NCI-H2081 (cell line): ENCODE measurements at regions not wholly inside any gene's neighbourhood (a gene's known extent, or its start where the extent isn't known, plus 50 kb on each side); places are given as distances from the start of the nearest gene placed in this dataset.
A peak's percentile ranks its signal among the peaks of the same experiment; 100 is the strongest.

Source experiments
- DNase-seq, 2 experiments: peaks; one replicate each; lab custom pipeline; 2025; lab: John Stamatoyannopoulos, UW

DNA sequence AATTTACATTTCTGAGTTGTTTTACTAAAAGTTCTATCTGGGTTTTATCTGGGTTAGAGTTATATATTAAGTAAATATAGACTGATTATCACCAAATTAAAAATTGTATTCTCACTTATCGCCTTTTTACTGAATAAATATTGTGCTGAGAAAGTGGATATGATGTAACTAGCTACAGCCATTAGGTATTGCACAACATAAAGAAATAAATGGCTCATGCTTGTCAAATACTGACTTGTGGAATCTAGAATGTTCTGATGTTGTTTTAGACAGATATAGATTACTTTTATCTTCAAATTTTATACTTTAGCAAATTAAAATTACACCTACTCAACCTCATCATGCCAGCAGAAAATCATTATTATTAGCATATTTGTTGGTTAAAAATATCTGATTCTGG lies 1277.1 kb upstream of the MIR17HG start:
- DNase-seq = no peak

GRCh38 chr13:90070837-90071525 lies 1276.5 kb upstream of the MIR17HG start:
- DNase-seq = no peak

DNA sequence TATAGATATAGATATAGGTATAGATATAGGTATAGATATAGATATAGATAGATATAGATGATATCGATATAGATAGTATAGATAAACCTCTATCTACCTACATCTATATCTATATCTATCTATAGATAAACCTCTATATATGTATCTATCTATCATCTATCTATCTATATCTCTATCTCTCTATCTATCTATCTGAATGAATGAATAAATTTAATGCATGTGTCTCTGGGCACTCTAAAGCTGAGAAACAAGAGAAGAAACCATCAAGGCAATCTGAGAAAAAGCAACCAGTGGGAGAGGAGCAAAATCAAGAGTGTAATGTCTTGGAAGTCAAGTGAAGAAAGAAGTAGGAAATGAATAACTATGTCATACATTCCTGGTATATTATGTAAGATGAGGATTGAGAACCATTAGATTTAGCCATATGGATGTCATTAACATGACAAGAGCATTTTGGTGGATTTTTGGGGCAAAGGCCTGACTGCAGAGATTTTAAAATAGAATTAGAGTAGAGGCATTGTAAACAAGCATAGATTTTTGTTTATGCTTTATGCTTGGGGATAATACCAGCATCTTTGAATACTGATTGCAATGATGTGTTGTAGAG lies 1262.7 kb upstream of the MIR17HG start:
- no peak for DNase-seq

DNA sequence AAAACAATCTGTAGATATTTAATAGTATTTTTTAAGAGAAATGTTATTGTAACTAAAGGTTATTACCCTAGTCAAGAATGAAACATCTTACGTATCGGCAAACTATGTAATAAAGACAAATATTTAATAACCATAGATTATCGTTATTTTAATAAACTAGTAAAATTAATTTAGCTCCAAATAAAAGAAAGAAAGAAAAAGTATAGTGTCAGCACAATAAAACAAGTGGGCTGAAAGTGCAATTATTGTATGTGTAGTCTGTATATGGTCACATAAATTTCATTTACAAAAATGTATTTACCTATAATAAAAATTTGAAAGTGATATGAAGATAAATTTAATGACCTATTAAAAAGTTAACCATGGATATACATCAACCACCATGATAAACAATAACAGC lies 1258.4 kb upstream of the MIR17HG start:
- DNase-seq = no peak

- DNase-seq = no peak
Observed at GRCh38 chr13:90091611-90092010, 1255.9 kb upstream of the MIR17HG start.

DNA sequence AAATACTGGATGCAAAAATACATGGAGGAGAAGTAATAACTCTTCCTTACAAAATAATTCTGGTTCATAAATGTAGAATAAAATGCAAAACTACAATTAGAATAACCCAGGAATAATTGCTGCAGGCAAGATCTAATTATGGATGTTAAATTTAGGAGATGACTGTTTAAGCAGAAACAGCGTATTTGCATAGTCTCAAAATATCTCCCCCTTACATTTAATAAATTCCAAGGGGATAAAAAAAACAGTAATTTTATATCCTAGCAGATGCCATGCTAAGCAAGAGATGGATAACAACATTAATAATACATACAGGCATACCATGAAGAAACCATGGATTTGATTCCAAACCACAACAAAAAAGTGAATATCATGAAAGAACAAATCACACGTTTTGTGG lies 1253.1 kb upstream of the MIR17HG start:
- DNase-seq = no peak

GRCh38 chr13:90098577-90098976 lies 1248.9 kb upstream of the MIR17HG start:
- no peak for DNase-seq

DNA sequence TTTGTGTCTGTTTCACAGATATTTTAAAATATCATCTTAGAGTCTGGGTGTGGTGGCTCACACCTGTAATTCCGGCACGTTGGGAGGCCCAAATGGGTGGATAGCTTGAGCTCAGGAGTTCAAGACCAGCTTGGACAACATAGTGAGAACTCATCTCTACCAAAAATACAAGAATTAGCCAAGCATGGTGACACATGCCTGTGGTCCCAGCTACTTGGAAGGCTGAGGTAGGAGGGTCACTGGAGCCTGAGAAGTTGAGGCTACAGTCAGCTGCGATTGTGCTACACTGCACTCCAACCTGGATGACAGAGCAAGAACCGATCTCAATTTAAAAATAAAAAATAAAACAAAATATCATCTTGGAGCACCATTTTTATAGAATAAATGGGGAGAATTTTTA lies 1247.6 kb upstream of the MIR17HG start:
- no peak for DNase-seq

DNA sequence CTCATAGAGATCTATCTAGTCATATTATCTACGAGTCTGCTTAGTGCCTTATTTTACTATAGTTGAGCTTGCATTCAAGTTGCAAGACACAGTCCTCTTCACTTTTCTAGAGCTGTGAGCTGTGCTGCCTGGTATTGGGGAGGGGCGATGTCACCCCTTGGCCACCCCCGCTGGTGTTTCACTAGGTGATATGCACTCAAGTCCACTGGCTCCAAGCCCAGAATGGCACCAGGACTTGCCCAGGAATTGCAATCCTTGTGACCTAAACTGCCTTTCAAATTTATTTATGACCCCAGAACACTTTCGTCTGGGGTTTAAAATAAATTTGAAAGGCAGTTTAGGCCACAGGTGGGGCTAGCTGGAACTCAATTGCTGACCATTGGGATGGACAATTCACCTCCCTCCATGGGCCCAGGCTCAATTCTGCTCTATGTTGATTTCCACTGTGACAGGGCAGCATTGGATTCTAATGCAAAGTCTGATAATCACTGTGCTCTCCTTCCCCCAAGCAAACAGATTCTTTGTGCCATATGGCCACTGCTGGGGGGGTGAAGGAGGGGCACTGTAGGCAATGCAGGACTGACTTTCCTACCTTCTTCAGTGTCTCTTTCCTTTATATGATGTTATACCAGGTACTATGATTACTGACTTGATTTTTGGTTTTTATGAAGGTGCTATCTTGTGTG lies 1244.2 kb upstream of the MIR17HG start:
- DNase-seq = no peak

GRCh38 chr13:90104764-90105163 lies 1242.7 kb upstream of the MIR17HG start:
- DNase-seq = no peak

DNA sequence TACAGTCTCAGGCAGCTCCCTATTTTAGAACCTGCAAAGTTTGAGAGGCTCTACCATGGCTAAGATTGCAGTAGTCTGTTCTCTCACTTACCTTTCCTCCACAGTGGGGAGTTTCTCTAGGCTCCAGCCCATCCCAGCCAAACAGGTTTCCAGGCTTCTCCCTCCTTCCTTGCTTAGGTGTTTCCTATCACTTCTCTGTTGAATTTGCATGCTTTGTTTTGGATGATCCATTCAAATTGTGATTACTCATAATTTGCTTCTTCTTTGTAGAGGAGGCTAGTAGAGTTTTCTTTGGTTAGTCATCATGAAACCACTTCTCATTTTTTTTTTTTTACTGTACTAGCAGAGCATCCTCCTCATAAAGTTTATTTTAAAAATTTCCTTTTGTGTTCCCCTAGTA lies 1242.2 kb upstream of the MIR17HG start:
- DNase-seq = no peak

DNA sequence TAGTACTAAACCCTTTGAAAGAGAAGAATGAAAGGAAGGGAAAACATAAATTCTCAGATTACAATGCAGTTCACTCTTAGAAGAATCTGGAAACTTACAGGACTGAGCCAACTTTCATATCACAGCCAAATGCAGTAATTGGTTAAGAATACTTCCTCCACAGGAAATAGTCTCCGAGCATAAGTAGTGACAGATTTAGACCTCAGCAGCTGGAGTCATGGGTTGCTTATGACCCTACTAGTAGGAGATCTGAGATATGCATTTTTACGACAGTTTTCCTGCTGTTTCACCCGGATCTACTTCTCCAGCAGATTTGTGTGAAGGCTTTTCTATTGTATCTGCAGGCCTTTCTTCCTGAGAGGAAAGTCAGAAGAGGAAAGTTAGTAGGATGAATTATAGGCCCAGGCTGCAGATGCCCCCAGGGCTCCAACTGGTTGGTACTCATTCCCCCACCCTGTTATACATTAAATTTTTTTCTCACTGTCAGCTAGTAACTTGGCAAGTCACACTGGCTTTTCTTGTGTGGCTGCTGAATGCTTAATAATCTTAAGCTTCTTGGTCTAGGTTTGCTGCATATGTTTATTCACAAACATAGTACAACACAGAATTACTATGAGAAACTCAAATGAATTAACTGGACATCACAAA lies 1241.5 kb upstream of the MIR17HG start:
- no peak for DNase-seq

- DNase-seq = no peak
Observed at GRCh38 chr13:90107661-90108060, 1239.8 kb upstream of the MIR17HG start.

DNA sequence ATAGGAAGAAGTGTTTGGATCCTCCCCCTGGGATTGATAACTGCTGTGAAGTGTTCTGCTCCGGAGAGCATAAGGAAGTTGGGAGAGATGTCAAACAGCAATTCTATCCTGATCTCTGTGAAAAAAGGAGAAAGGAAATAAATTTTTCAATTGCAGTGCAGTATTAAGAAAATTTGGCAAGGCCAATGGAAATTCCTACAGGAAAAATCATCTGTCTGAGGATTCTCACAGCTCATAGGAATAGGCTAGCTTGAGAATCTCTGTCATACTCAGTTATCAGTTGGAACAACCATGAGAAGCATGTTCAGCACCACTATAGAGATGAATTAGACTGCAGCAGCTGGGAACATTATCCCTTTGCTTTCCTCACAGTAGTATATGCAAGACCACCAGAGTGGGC lies 1238.9 kb upstream of the MIR17HG start:
- no peak for DNase-seq

DNA sequence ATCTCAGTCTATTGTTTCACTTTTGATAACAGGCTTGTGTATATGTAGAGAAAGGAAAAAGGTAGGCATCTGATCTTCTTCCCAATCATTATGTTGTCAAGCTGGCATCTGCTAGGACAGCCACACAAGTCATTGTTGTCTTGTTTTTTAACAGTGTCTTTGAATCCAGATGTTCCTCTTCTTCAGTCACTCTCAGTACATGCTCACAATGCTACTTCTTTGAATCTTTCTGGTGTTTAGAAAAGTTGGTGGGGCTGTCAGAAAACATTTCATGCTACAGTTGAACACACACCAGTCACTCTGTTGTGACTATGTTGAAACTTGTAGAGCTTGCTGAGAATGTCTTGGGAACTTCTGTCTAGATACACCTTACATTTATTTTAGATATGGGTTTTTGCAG lies 1231.4 kb upstream of the MIR17HG start:
- no peak for DNase-seq

- no peak for DNase-seq
Observed at GRCh38 chr13:90118467-90119071, 1228.9 kb upstream of the MIR17HG start.

GRCh38 chr13:90120026-90120425 lies 1227.5 kb upstream of the MIR17HG start:
- DNase-seq = peak; percentile 8 to 47

- no peak for DNase-seq
Observed at GRCh38 chr13:90121784-90122183, 1225.7 kb upstream of the MIR17HG start.

- DNase-seq = no peak
Observed at GRCh38 chr13:90122531-90122930, 1225.0 kb upstream of the MIR17HG start.

DNA sequence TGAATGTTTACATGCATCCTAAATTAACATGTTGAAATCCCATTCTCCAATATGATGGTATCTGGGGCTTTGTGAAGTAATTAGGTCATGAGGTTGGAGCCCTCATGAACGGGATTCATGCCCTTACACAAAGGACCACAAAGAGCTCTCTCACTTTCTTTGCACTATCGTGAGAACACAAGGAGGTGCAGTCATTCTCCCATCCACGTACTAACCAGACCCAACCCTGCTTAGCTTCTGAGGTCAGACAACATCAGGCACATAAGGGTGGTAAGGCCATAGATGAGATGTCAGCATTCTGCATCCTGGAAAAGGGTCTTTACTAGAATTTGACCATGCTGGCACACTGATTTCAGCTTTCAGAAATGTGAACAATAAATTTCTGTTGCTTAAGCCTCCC lies 1211.9 kb upstream of the MIR17HG start:
- DNase-seq = no peak

GRCh38 chr13:90142251-90142650 lies 1205.2 kb upstream of the MIR17HG start:
- DNase-seq = no peak

DNA sequence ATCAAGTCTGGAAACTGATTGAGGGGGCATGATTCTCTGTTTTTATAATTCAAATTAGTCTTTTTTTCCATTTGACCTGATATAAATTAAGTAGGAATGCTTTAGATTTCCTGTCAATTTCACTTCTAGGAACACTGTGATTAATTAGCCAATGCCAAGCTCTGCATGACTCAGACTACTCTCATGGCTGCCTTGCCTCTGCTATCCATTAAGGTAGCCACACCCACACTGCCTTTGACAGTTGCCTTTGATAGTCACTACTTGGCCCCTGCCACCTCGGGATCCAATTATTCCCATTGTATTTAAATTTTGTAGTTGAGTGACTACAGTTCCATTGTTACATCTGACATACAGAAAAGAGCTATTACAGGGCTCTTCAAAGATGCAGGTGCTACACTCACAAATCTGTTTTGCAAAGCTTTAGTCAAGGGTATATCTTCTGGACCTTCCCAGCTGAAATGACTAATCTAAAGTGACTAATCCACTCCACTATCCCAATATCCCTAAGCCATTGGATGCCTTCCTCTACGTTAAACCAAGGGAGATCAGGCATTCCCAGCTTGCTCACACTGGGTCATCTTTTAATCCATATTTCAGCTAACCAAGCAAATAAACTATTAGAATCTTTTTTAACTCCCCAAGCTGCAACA lies 1193.1 kb upstream of the MIR17HG start:
- DNase-seq = no peak
